OCI-LY3 (cell line): ENCODE measurements at regions not wholly inside any gene's neighbourhood (a gene's known extent, or its start where the extent isn't known, plus 50 kb on each side); places are given as distances from the start of the nearest gene placed in this dataset.

Source experiments
- H2AFZ ChIP-seq: fragments of 200-600, 300-600 bp; shearing (Covaris generic); 2 replicates; pipeline ENCODE4 v1.6.0; 2014; ENCODE audit warnings: antibody characterized with exemption, low read depth, low read length
- H3K27ac ChIP-seq: fragments of 200-600, 300-600 bp; sonication (generic); 2 replicates; pipeline ENCODE4 v1.5.1; 2014; ENCODE audit warnings: mild to moderate bottlenecking, low read length, moderate library complexity, mixed read lengths
- H3K27me3 ChIP-seq: fragments of 200-600, 300-600 bp; sonication (generic); 2 replicates; pipeline ENCODE4 v1.6.1; 2014; ENCODE audit warnings: low read depth, low read length, mixed read lengths
- H3K36me3 ChIP-seq: fragments of 200-600, 300-600 bp; sonication (generic); replicated peaks from 2 replicates; pipeline ENCODE3; 2014; ENCODE audit warnings: low read depth, low read length, mixed read lengths
- H3K4me1 ChIP-seq: fragments of 300-600, 200-600 bp; sonication (generic); 2 replicates; pipeline ENCODE4 v1.6.1; 2014; ENCODE audit warnings: low read length, mixed read lengths
- H3K4me2 ChIP-seq: fragments of 200-600, 300-600 bp; sonication (generic); 2 replicates; pipeline ENCODE4 v1.6.1; 2014; ENCODE audit warnings: low read length, mixed read lengths
- H3K4me3 ChIP-seq: fragments of 300-600, 200-600 bp; sonication (generic); 2 replicates; pipeline ENCODE4 v1.5.1; 2014; ENCODE audit warnings: antibody characterized with exemption, mild to moderate bottlenecking, low read length, moderate library complexity
- H3K79me2 ChIP-seq: fragments of 300-600, 200-600 bp; shearing (Covaris generic); 2 replicates; pipeline ENCODE4 v1.6.1; 2014; ENCODE audit warnings: mild to moderate bottlenecking, low read length, mixed read lengths
- H3K9ac ChIP-seq: fragments of 300-600, 200-600 bp; shearing (Covaris generic); 2 replicates; pipeline ENCODE4 v1.6.0; 2014; ENCODE audit warnings: mild to moderate bottlenecking, low read length, moderate library complexity
- H3K9me3 ChIP-seq: fragments of 200-600, 300-600 bp; shearing (Covaris generic); 2 replicates; pipeline ENCODE4 v1.6.1; 2014; ENCODE audit warnings: low read length, mixed read lengths; ENCODE audit not compliant: insufficient read depth
- H4K20me1 ChIP-seq: fragments of 200-600, 300-600 bp; sonication (generic); 2 replicates; pipeline ENCODE4 v1.6.1; 2016; ENCODE audit warnings: low read length, mixed read lengths; ENCODE audit not compliant: insufficient read depth
- CTCF ChIP-seq: fragments of 200-600, 300-600 bp; sonication (generic); IDR thresholded peaks from 2 replicates; pipeline ENCODE4 v1.5.1; 2014; ENCODE audit warnings: antibody characterized with exemption, low read length, low read depth
- EZH2phosphoT487 ChIP-seq: fragments of 200-600 bp; shearing (Covaris generic); IDR thresholded peaks from 2 replicates; pipeline ENCODE4 v1.6.1; 2018; ENCODE audit warnings: antibody characterized with exemption, mixed run types, low read depth

GRCh38 chr12:104823985-104824461 lies 134.1 kb downstream of the SLC41A2 start:
- no peak for TF ChIP-seq EZH2phosphoT487
- TF ChIP-seq CTCF, result no peak
- H3K27me3 ChIP-seq, result no peaks in the 10 kb centered on the region
- no peak overlapping the region for H3K27ac ChIP-seq
- H4K20me1 ChIP-seq, result no peaks in the 10 kb centered on the region
- peaks cover 4% of the 10 kb centered on the region for H3K36me3 ChIP-seq
- H3K4me3 ChIP-seq, result no peak overlapping the region
- H3K4me1 ChIP-seq, result no peaks in the 10 kb centered on the region
- no peaks in the 10 kb centered on the region for H3K9me3 ChIP-seq
- H3K9ac ChIP-seq, result no peak overlapping the region
- no peaks in the 10 kb centered on the region for H3K79me2 ChIP-seq
- H3K4me2 ChIP-seq, result no peak overlapping the region
- H2AFZ ChIP-seq, result no peak overlapping the region

GRCh38 chr12:104822941-104823340 lies 135.1 kb downstream of the SLC41A2 start:
- Histone ChIP-seq H3K4me1 (no peaks in the 10 kb centered on the region), H3K4me3 (no peak overlapping the region), H3K36me3 (peaks cover 3% of the 10 kb centered on the region), H3K9me3 (no peaks in the 10 kb centered on the region), H3K9ac (no peak overlapping the region), H3K79me2 (no peaks in the 10 kb centered on the region), H3K27ac (no peak overlapping the region), H2AFZ (no peak overlapping the region), H4K20me1 (no peaks in the 10 kb centered on the region), H3K4me2 (no peak overlapping the region), H3K27me3 (no peaks in the 10 kb centered on the region)
- no peak for TF ChIP-seq EZH2phosphoT487
- TF ChIP-seq CTCF, result no peak

GRCh38 chr12:104816845-104817503 lies 141.1 kb downstream of the SLC41A2 start:
- no peaks in the 10 kb centered on the region for H3K79me2 ChIP-seq
- H3K36me3 ChIP-seq, result peaks cover 4% of the 10 kb centered on the region
- H4K20me1 ChIP-seq, result no peaks in the 10 kb centered on the region
- H3K27me3 ChIP-seq, result no peaks in the 10 kb centered on the region
- no peak overlapping the region for H3K9ac ChIP-seq
- no peak overlapping the region for H2AFZ ChIP-seq
- no peaks in the 10 kb centered on the region for H3K9me3 ChIP-seq
- no peaks in the 10 kb centered on the region for H3K4me1 ChIP-seq
- no peak overlapping the region for H3K4me3 ChIP-seq
- no peak for TF ChIP-seq EZH2phosphoT487
- TF ChIP-seq CTCF, result no peak
- H3K27ac ChIP-seq, result no peak overlapping the region
- no peak overlapping the region for H3K4me2 ChIP-seq

- Histone ChIP-seq H3K9me3 (no peaks in the 10 kb centered on the region), H3K4me1 (no peaks in the 10 kb centered on the region), H3K27ac (no peak overlapping the region), H4K20me1 (no peaks in the 10 kb centered on the region), H3K79me2 (no peaks in the 10 kb centered on the region), H3K27me3 (no peaks in the 10 kb centered on the region), H3K4me2 (no peak overlapping the region), H3K4me3 (no peak overlapping the region), H3K9ac (no peak overlapping the region), H2AFZ (no peak overlapping the region), H3K36me3 (peaks cover 7% of the 10 kb centered on the region)
- no peak for TF ChIP-seq EZH2phosphoT487
- TF ChIP-seq CTCF, result no peak
Measured at GRCh38 chr12:104815935-104816334, 142.2 kb downstream of the SLC41A2 start.
